ENCODE measurements at regions not wholly inside any gene's neighbourhood (a gene's known extent, or its start where the extent isn't known, plus 50 kb on each side); places are given as distances from the start of the nearest gene placed in this dataset.

DNA sequence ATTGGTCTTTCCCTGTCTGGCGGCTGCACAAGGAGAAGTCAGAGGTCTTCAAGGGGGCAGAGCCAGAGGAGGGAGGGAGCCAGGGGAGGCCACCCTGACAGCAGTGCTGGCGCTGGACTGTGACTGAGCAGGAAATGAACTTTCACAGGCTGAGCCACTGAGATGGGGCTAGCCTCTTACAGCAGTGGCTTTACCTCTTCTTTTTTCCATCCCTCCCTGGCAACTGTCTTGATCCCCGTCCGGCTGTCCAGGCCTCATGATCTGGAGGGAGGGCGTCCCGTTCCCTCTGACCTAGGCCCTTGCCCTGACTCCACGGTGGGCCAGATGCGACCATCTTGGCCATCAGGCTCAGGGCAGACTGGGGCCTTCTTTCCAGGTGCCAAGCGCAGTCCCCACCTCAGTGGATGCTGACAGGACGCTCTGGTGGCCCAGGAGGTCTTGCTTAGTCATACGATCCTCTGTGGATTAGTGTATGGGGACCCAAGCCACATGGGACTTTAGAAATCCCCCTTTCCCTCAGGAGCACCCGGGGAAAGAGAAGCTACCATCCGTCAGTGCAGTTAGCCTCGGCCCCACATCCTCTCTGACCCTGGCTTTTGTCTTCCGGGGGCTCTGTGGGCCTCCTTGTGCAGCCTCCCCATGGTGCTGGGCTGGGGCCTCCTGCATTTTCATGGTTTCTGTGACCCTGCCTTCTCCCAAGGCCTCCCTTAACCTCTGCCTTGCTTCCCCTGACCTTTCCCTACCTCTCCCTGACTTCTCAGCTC is 57.4 kb upstream of the CCDC167 start:
- Mint-ChIP-seq H3K4me3 (peak overlapping the region; percentile 44), H3K27me3 (no peaks in the 10 kb centered on the region), H3K9me3 (no peaks in the 10 kb centered on the region), H3K4me1 (peaks cover 92% of the 10 kb centered on the region), H3K27ac (peak overlapping the region; percentile 77), H3K36me3 (ENCODE audit: low read depth) (no peaks in the 10 kb centered on the region)
- intact Hi-C loops (cut with micrococcal nuclease), result no loop called here
- ChIA-PET POLR2A (interaction anchor here (0.6 to 2.1 kb wide), 5 partner anchors 9 to 286 kb away, joined by 3 to 7 read pairs (median 5); no protein-coding TSS in a partner anchor), CTCF (interaction anchor here (0.7 to 2.7 kb wide), 3 partner anchors 14 to 101 kb away, joined by 3 to 12 read pairs (median 3); no protein-coding TSS in a partner anchor)
- TF ChIP-seq, protein P1, sequence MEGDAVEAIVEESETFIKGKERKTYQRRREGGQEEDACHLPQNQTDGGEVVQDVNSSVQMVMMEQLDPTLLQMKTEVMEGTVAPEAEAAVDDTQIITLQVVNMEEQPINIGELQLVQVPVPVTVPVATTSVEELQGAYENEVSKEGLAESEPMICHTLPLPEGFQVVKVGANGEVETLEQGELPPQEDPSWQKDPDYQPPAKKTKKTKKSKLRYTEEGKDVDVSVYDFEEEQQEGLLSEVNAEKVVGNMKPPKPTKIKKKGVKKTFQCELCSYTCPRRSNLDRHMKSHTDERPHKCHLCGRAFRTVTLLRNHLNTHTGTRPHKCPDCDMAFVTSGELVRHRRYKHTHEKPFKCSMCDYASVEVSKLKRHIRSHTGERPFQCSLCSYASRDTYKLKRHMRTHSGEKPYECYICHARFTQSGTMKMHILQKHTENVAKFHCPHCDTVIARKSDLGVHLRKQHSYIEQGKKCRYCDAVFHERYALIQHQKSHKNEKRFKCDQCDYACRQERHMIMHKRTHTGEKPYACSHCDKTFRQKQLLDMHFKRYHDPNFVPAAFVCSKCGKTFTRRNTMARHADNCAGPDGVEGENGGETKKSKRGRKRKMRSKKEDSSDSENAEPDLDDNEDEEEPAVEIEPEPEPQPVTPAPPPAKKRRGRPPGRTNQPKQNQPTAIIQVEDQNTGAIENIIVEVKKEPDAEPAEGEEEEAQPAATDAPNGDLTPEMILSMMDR (IDR thresholded peaks at IDR 0.05), result no peak
- ATAC-seq (ENCODE audit: low read depth) (peak; percentile 41), DNase-seq (no peak)

DNA sequence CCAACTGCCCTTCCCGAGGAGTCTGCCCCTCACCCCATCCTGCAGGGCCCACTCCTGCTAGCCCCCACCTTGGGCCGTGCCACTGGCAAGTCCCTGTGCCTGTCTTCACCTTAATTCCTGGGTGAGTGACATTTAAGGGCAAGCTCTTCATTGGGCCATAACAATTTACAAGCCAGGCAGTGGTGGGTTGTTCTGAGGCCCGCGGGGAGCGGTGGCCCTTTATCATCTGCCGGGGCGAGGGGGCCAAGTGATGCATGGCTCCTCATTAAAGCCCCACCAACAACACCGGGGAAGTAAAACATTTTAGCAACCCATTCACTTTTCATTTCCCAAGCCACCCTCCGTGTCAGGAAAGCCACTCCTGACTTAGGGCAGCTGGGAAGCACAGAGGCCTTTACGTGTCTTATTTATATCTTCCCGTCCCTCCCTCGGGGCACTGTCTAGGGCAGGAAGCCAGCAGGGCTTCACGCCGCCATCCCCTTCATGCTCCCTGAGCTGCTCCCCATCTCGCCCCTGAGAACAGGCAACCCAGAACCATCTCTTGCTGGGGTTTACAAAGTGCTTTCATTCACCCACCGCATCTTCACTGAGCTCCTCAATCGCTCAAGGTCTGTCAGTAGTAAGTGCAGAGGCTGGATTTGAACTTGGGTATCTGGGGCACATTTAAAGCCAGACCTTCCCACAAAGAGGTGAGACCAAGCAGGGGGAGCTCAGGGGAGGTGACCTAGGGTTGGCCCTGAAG is 55.5 kb upstream of the CCDC167 start:
- Mint-ChIP-seq H3K36me3 (ENCODE audit: low read depth) (no peaks in the 10 kb centered on the region), H3K4me3 (peak overlapping the region; percentile 61), H3K27me3 (no peaks in the 10 kb centered on the region), H3K4me1 (peaks cover 84% of the 10 kb centered on the region), H3K9me3 (no peaks in the 10 kb centered on the region), H3K27ac (peak overlapping the region; percentile 76)
- TF ChIP-seq, protein P1 (IDR thresholded peaks at IDR 0.05), result no peak
- ChIA-PET CTCF (interaction anchor here (1.8 to 2.9 kb wide), 3 partner anchors 11 to 19 kb away, joined by 10 to 12 read pairs (median 12); no protein-coding TSS in a partner anchor), POLR2A (interaction anchor here (0.8 to 3.2 kb wide), 5 partner anchors 8 to 122 kb away, joined by 3 to 33 read pairs (median 5); partner anchors contain the start of gene CMTR1)
- DNase-seq (no peak), ATAC-seq (ENCODE audit: low read depth) (peak; percentile 7)
- intact Hi-C loops (cut with micrococcal nuclease), result loop anchor here (1.0 kb wide), 1 partner anchor 55 kb away; no protein-coding TSS in a partner anchor

DNA sequence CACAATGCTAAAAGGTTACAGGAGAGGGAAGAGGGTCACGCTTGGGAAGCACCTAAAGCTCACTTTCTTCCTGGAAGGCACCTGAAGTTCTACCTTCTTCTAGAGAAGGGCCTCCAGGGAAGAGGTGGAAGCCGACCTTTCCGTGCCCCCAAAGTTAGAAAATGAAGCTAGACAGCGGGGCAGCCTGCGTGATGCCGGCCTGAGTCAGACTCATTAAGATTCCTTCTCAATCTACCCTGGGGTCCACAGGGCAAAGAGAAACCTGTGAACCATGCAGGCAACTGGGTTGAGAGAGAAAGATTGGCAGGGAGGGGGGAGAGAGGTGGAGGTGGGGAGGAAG is 54.8 kb upstream of the CCDC167 start:
- TF ChIP-seq, protein P1 (IDR thresholded peaks at IDR 0.05), result no peak
- intact Hi-C loops (cut with micrococcal nuclease), result loop anchor here (1.0 to 5.0 kb wide), 2 partner anchors 12 to 263 kb away; partner anchors contain the start of gene ZFAND3
- H3K4me3 Mint-ChIP-seq, result peak overlapping the region; percentile 61

DNA sequence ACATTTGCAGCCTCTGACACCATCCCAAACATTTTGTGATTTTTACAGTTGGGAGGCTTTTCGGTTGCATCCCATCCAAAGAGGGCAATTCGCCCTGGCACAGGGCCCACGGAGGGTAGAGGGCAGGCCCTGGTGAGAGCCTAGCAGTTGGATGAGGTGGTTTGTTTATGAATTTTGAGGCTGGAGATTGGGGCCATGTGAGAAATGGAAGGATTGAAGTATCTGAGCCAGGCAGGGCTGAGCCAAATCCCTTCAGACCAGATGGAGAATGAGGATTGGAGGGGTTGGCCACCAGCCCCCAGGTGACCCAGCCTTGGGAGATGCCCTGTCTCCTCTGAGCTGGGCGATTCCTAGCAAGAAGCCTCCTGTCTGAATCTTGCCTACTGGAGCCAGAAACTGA is 52.6 kb upstream of the CCDC167 start:
- no peak overlapping the region for H3K27ac Mint-ChIP-seq
- peaks cover 81% of the 10 kb centered on the region for H3K4me1 Mint-ChIP-seq
- ATAC-seq (ENCODE audit: low read depth) (no peak), DNase-seq (no peak)
- no peaks in the 10 kb centered on the region for H3K27me3 Mint-ChIP-seq
- ChIA-PET POLR2A (no interaction called here), CTCF (no interaction called here)
- TF ChIP-seq, protein P1 (IDR thresholded peaks at IDR 0.05), result no peak
- no peak overlapping the region for H3K4me3 Mint-ChIP-seq
- intact Hi-C loops (cut with micrococcal nuclease), result loop anchor here (2.0 to 5.0 kb wide), 2 partner anchors 15 to 265 kb away; partner anchors contain the start of gene ZFAND3
- H3K36me3 Mint-ChIP-seq (ENCODE audit: low read depth), result no peaks in the 10 kb centered on the region
- no peaks in the 10 kb centered on the region for H3K9me3 Mint-ChIP-seq

More for the DNA sequence above, 54.8 kb upstream of the CCDC167 start:
- ChIA-PET CTCF (interaction anchor here (1.8 to 2.9 kb wide), 3 partner anchors 11 to 19 kb away, joined by 10 to 12 read pairs (median 12); no protein-coding TSS in a partner anchor), POLR2A (interaction anchor here (0.7 to 3.2 kb wide), 8 partner anchors 9 to 264 kb away, joined by 3 to 33 read pairs (median 5); partner anchors contain the start of gene CMTR1)
- Mint-ChIP-seq H3K9me3 (no peaks in the 10 kb centered on the region), H3K27me3 (no peaks in the 10 kb centered on the region), H3K27ac (peak overlapping the region; percentile 79), H3K36me3 (ENCODE audit: low read depth) (no peaks in the 10 kb centered on the region), H3K4me1 (peaks cover 81% of the 10 kb centered on the region)
- DNase-seq (no peak), ATAC-seq (ENCODE audit: low read depth) (peak; percentile 19)

All from activated B cell treated with CpG ODN at 0.5 μM for 24 hours (primary cell).